C1 segment of cervical spinal cord (tissue), 14 donors: ENCODE measurements at regions not wholly inside any gene's neighbourhood (a gene's known extent, or its start where the extent isn't known, plus 50 kb on each side); places are given as distances from the start of the nearest gene placed in this dataset.

Experiments
- DNase-seq, 14 donors: peaks; one replicate each; lab custom pipeline; 2025; lab: John Stamatoyannopoulos, UW

DNA sequence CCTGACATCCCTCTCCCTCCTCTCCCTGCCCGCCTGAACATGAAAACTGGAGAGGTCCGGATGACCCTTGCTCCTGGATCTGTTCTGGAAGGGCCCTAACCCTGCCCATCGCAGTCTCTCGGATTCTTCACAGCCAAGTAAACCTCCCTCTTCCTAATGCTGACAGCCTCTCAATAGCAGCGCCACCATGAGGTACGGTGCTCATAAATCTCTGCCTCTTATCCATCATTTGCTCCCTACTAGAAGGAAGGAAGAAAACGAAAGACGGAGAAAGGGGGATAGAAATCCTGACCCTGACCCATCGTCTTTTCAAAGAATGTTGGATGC lies 257.9 kb downstream of the BCL11A start:
- DNase-seq, result peak in 7 of 14 donors; percentile 31 to 73 (median 47)

DNA sequence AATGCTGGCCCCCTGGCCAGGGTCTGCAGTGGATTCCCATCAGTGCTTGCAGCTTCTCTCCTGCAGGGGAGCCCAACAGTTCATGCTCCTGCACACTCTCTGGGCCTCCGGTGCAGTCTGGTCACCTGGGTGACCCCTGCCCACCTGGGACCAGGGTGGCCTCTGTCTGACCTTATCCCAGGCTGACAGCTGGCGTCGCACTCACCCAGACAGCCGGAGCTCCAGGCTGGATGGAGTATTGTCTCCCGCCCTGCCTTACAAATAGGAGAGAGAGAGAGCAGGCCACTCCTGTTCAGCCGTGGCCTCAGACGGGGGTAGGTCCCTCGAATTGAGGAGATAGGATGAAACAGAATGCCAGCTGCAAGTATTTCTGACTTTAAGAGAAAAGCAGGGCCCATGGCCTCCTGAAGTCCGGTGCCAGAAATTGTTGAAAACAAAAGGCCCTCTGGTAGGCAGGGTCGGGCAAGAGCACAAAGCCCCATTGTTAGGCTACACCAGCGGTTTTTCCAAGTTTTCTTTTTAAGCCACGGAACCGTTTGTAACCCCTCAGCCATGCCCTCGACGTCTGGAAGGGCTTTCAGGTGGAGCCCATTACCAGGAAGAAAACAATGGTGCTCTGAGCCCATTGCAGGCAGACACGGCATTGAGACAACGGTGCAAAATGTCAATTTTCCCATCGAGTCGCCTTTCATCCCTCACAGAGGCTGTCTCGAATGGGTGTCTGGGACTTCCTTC lies 258.4 kb downstream of the BCL11A start:
- DNase-seq, result peak in 10 of 14 donors; percentile 28 to 75 (median 56)

DNA sequence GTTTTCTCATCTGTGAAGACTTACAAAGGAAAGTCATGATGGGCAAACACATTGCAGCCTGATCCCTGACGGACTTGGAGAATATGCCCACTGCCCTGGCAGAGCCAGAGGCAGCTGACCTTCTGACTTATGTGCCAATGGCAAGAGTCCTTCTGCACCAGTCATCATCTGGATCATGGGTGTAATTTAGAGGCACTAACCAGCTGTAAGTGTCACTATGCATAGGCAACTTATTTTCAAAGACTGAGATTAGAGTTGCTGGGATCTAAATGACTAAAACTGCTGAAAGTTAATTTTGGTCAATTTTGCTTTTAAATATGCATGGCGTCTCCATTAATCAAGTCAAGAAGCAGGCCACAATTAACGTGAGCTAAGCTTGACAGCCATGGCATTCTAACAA lies 261.2 kb downstream of the BCL11A start:
- no peak for DNase-seq

DNA sequence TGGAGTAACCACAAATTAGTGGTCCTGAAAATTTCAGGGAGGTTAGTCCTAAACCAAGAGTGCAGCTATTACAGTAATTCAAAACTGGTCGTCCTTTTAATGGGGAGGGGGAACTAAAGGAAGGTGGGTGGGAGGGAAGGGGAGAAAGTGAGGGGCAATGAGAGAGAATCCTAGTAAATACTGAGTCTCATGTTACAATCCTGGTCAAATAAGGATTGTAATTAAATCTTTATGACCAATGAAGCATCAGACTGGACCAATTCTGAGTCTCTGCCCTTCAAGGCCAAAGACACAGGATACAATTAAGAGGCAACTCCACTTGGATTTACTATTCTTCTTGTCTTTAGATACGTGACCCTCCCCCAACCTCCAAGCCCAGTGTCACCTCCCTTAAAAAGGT lies 262.9 kb downstream of the BCL11A start:
- DNase-seq, result no peak

DNA sequence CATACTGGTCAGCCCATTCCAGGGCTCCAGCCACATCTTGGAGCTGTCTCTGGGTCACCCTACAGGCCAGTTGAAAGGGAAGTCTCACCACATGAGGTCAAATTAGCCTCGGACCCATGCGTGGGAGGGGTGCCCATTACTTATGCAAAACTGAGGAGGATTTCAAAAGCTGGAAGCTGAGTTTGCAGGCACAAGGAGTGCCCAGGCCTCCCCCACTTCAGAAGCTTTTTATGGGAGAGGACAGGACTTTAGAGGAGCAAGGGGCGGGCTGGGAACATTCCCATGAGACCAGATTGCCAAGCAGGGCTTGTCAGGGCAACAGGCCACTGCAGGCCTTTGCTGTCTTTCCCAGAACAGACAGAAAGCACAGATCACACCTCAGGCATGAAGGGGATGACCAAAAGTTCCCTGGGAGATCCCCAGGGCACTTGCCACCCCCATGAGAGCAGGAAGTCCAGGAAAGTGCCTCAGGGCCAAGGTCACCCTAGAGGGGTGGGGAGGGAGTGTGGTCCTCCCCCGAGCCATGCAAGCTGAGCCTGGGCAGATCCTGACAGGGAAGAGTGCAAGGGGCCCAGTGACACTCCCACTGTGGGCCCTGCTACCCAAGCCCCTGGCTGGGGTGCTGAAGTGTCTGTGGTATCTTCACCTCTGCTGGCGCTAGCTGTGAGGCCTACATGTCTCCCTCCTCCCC lies 267.7 kb downstream of the BCL11A start:
- no peak for DNase-seq

DNA sequence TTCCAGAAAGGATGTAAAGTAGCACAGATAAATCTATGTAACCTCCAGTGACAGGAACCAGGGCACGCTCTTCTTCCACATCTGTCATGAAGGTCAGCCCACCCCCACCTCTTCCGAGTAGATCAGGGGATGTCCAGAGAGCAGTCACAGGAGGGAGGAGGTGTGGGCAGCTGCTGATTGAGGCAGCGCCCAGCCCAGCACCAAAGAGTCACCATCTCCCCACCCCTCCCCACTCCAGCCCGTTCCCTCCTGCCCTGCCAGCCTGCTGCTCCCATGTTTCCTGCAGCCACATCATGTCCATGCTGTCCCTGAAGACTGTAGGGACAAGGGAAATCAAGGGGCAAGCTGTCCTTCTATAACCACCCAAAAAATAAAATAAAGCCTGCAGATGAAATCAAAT lies 269.8 kb downstream of the BCL11A start:
- no peak for DNase-seq

DNA sequence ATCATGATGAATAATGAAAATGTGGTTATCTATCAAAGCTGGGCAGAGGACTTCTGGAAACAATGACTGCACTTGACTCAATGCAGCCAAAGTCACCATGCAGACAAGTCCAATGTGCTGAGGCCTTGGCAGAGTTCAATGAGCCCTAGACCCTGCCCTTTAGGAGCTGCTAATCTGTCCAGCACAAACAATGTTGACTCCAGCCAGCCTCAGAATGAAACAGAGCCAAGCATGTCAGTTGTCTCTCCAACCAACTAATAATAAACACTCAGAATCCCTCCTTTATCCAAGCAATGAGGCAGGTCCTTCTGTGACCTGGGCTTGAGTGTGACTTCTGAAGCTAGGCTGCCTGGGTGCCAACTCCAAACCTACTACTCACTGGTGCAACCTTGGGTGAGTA lies 270.6 kb downstream of the BCL11A start:
- DNase-seq, result no peak

DNA sequence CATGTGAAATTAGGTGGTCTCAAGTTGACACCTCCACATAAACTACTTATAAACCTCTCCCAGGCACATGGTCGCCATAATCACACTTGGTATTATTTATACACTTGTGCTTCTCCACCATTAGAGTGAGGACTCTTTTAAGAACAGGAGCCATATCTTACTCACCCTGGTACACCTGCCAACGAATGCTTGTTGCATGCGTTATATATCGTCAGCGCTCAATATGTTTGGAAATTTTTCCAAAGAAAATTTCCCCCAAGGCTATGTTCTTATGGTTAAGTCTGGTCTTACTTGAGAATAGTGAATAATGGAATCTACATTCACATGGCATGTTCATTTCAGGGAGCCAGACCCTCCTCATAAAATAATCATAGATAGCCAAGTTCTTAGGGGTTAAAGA lies 271.7 kb downstream of the BCL11A start:
- DNase-seq, result no peak

DNA sequence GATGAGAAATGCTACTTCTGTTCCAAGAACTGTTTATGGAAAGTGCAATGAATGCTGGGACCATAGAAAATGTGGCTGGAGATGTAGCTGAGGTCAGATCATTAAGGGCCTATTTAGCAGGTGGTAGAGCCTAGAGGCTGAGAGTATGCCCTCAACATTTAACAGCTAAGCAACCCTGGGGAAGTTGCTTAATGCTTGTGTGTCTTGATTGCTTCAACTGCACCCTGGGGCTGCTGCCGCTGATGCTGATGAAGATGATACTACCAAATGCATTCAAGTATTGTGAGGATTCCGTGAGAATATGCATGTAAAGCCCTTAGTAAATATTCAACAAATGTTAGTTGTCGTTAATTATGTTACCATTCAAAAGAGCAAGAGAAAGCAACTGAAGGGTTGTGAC lies 273.2 kb downstream of the BCL11A start:
- DNase-seq, result no peak

DNA sequence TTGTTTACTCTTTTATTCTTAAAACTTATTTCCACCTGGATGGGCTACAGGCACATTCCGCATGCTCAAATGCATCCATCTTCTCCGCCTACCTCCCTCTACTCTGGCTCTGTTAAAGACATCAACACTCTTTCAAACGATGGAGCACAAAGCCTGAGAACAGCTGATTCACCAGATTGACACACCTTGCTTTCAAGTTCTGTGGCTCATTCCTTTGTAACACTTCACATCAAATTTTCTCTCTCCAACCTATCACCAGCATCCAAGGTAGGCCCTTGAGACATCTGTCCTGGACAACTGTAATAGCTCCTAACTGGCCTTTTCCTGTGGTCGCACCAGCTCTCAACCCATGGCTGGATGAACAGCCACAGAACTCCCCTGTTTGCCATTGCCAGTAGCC lies 274.5 kb downstream of the BCL11A start:
- DNase-seq, result no peak

DNA sequence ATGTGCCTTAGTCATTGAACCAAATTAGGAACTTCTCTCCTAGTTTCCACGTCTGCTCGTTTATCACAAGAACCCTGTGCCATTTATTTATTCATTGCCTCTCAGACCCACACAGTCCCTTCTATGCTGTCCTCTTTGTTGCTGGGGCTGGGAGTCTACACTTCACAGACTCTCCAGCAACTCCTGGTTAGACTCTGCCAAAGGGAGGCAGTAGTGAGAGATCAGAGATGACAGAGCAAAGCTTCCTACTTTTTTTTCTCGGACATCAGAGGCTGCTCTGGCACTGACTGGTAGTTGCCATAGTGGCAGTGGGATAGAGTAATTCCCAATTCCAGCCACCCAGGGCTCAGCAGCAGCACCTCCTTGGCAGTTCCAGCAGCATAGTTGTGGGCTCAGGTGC lies 277.5 kb downstream of the BCL11A start:
- DNase-seq, result no peak

DNA sequence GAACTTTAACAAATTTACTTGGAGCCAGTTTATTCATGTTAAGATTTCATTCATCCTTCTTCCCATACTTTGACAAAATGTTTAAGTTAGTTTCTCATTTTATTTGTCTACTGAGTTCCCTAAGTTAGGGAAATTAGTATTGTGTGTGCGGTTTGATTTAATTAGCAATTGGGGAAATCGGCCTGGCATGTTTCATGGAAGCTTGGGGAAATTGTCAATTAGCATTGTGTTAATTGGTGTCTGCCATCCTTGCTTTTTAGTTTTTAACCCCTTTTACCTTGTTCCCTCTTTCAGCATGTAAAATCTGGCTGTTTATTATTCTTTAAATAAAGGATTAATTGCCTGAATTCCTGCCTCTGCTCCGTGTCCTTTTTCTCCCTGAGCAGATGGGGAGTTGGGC lies 279.6 kb downstream of the BCL11A start:
- DNase-seq, result no peak

DNA sequence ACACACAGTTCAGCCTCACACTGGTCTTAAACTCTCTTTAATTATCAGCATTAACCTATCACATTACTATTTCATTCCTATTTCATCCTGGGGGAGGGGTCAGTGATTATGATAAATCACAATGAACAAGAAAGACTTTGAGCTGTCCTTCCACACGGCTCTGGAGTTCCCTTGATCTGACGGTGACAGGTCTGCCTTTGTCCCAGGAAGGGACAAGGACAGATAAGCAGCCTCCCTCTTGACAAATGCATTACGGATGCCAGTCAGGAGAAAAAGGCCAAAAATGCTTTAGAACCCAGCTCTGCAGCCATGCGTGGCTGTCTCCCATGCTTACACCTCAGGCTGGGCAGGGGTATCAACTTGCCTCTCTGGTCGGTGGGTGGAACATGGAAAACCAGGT lies 281.7 kb downstream of the BCL11A start:
- no peak for DNase-seq

DNA sequence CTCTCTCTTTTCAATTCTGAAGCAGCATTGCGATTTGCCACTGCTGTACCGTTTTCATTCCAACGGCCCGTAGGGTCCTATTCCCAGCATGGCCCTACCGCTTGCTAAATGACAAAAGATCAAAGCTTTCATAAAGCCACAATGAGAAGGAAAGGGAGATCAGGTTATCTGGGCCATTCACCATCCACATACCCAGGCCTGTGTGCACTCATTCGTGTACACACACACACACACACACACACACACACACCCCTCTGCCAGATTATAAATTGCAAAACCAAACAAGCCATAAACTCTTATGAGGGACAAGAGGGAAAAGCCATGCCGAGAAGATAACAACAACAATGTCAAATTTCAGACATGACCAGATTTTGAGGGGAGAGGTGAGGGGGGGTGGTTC lies 282.3 kb downstream of the BCL11A start:
- no peak for DNase-seq

DNA sequence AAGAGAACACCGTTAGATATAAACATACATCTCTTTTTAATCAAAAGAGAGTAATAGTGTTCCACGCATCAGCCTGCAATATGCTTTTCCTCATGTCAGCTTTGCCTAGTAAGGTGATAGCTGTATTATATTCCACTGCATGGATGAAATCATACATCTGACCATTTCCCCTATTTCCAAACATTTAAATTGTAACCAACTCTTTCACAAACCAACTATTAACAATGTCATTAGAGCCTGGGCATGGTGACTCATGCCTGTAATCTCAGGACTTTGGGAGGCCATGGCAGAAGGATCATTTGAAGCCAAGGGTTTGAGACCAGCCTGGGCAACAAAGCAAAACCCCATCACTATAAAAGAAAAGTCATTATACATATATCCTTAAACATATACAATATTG lies 284.8 kb downstream of the BCL11A start:
- no peak for DNase-seq

DNA sequence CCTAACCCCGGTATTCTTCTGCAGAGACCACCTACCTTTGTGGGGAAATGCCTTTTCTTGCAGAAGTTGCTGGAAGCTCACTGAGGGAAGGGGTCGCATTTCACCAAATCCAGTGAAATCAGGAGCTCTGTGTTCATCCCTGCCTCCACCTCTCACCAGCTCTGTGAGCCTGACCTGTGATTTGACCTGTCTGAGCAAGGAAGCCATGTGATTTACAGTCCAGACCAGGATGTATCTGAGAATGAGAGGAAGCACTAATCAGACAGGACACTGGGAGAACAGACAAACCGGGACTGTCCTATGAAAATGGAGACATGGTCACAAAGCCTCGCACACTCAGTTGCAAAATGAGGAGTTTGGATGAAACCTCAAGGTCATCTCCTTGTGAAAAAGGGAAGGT lies 285.4 kb downstream of the BCL11A start:
- no peak for DNase-seq

DNA sequence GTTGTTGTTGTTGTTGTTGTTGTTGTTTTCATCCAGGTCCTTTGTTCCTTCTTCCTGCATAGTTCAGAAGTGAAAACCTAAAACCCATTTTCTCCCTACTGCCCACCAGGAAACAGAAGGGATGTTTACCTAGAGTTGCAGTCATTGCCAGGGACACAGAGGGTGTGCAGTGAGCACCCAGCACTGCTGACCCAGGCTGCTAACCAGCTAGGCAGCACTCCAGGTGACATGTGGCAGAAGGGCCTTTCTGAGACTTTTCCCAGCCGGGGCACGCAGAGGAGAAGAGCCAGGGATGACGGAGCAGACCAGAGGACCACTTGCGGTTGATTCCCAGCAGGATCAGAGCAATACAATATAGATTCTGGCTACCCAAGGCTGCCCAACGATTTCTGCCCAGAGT lies 286.3 kb downstream of the BCL11A start:
- no peak for DNase-seq

DNA sequence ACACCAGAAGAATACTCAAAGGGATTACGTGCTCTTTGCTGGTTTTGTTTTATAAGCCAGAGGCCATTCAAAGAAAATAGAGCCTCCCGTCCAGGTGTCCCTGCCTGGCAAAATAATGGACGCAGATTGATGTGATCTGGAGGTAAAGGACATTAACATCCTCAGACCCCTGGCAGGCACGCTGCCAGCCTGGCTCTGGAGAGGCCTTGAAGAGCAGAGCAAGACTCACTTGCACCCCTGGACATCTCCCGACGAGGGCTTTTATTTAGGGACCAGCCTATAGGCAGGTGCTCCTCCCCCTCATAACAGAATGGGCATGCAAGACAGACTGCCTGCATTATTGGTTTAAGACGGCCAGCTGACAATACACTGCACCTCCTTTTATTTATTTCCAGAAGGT lies 291.3 kb downstream of the BCL11A start:
- no peak for DNase-seq

DNA sequence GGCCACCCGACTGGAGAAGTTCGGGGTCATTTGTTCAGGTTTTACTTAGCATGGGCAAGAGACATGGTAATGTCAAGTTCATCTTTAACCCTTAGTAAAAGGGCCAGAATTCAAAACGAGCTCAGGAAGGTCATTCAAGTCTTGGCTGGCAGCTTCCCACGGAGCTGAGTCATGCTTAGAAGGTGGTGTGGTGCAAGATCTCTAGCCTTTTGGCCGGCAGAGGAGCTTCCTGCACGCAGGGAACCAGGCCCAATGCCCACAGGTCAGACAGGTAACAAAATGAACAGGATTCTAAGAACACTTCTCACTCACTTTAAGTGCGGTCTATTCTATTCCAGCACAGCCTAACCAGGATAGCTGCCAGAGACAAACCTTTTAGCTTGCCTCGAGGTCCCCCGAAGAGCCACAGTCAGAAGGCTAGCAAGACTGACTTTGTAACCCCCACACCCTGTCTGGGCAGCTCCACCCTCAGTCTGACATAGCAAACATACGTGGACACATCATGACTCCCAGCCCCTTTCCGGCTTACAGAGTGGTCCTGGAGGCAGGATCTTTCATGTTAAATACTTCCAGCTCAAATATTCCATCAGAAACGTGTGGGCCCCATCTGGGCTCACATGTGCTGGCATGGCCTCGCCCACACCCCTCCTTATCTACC lies 292.7 kb downstream of the BCL11A start:
- no peak for DNase-seq

DNA sequence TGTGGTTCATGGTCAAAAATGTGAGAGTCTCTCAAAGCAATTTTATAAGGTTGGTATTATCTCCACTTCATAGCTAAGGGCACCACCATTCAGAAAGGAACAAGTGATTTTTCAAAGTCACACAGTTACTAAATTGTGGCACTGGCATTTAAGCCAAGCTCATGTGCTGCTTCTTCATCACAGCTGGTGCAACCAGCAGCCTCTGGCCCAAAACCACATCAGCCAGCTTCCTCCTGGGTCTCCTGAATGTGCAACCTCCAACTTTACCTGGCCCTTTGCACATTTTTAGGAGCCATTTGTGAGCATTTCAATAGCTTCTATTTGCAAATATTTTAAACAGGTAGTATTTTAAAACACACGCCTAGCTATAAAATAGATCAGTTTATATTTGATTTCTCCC lies 293.7 kb downstream of the BCL11A start:
- DNase-seq, result no peak

DNA sequence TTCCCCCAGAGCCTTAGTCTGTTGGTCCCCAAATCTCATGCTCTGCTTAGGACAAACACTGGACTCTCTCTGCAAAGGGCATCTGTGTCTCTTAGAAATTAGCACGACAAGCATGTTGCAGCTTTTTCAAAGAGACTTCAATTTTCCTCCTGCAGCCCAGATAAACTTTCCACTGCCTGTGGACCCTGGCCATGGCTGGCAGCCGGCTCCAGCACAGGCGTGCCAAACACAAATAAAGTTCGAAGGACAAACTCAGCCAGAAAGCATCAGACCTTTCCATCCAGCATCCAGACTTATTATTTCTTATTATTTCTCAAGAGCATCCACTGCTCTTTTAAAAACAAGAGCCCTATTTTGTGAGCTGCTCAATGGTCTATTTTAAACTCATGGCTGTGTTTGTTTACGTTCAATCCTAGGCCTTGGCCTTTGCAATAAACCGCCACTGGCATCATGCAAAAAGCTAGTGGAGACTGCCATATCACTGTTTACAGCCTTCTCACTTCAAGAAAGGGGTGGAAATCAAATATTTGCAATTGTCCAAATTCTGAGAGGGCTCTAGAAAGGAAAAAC lies 300.8 kb downstream of the BCL11A start:
- peak in 3 of 14 donors; percentile 1 to 9 (median 2) for DNase-seq

DNA sequence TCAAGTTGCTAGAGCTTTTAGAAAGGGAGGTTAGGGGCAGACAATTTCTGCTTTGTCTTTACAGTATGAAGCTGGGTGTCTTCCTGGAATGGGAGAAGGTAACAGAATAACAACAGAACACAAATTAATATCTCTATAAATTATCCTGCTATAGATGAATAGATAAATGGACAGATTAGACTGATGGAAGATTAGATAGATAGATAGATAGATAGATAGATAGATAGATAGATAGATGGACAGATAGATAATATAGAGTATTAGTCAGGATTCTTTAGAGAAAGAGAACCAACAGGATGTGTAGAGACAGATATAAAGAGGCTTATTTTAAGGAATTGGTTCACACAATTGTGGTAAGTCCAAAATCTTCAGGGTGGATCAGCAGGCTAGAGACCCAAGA lies 302.2 kb downstream of the BCL11A start:
- DNase-seq, result no peak

DNA sequence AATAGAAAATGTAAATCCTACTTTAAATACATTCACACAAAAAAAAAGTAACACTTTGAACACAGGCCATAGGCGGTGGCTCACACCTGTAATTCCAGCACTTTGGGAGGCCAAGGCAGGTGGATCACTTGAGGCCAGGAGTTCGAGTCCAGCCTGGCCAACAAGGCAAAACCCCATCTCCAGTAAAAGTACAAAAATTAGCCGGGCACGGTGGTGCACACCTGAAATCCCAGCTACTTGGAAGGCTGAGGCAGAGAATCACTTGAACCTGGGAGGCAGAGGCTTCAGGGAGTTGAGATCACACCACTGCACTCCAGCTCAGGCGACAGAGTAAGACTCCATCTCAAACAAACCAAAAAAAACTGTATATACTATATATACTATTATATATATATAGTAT lies 303.6 kb downstream of the BCL11A start:
- no peak for DNase-seq
